Prostate gland (tissue), 2 donors: ENCODE measurements at regions not wholly inside any gene's neighbourhood (a gene's known extent, or its start where the extent isn't known, plus 50 kb on each side); places are given as distances from the start of the nearest gene placed in this dataset.

Experiments
- CTCF ChIP-seq, 4 experiments: fragments of 200-600 bp in 2 of 4; fragments of 450-650 bp in 2 of 4; sonication (generic) in 2 of 4; IDR thresholded peaks; 1 replicate in 3 of 4; 2 replicates in 1 of 4; pipeline ENCODE4 v1.5.1; 2016 to 2019; ENCODE audit warnings: antibody characterized with exemption in 4 of 4, mild to moderate bottlenecking in 2 of 4, moderate library complexity in 2 of 4
- POLR2A ChIP-seq: fragments of 450-650 bp; IDR thresholded peaks from one replicate; pipeline ENCODE4 v1.6.1; 2016; ENCODE audit warnings: antibody characterized with exemption, mild to moderate bottlenecking
- POLR2AphosphoS5 ChIP-seq: sonication (generic); formaldehyde crosslinking; IDR thresholded peaks from one replicate; pipeline ENCODE4 v1.6.1; 2017; ENCODE audit warnings: antibody characterized with exemption

GRCh38 chr13:72217142-72217541 lies 350.1 kb upstream of the DACH1 start:
- TF ChIP-seq CTCF (IDR thresholded peaks at IDR 0.05) (no peak), POLR2AphosphoS5 (no peak), POLR2A (no peak)
